ENCODE measurements at regions not wholly inside any gene's neighbourhood (a gene's known extent, or its start where the extent isn't known, plus 50 kb on each side); places are given as distances from the start of the nearest gene placed in this dataset.

DNA sequence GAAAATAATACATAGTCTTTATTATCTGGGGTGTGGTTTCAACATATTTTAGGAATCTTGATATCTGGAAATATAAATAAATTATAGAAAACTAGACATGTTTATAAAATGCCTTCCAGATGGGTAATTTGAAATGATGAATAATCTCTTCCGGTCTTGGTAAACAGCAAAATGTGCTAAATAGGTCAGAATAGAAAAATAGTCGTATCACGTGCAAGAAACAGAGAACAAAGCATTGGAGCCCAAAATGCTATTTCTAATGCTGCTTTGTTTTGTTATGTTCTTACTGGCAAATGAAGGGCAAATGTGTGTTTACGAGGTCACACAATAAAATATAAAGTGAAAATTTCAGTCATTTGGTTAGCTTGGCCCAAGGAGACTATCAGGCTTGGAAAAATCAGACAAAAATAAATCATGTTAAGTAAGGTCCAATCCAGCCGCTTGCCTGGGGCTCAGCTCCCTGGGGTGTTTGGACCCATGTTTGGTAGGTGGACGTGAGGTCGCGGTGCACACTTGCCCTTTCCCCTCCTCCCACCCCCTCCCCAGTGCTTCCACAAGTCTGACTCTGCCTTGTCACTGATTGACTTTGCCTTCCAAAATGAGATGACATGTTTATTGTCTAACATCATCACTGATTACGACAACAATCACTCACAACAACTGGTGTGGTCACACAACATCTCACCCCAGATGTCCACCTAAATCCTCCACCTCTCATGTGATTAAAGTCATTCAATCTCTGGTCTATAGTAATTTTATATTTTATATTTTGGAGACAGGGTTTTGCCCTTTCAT lies 56.0 kb downstream of the RIN2 start:
- TF ChIP-seq, protein P1, sequence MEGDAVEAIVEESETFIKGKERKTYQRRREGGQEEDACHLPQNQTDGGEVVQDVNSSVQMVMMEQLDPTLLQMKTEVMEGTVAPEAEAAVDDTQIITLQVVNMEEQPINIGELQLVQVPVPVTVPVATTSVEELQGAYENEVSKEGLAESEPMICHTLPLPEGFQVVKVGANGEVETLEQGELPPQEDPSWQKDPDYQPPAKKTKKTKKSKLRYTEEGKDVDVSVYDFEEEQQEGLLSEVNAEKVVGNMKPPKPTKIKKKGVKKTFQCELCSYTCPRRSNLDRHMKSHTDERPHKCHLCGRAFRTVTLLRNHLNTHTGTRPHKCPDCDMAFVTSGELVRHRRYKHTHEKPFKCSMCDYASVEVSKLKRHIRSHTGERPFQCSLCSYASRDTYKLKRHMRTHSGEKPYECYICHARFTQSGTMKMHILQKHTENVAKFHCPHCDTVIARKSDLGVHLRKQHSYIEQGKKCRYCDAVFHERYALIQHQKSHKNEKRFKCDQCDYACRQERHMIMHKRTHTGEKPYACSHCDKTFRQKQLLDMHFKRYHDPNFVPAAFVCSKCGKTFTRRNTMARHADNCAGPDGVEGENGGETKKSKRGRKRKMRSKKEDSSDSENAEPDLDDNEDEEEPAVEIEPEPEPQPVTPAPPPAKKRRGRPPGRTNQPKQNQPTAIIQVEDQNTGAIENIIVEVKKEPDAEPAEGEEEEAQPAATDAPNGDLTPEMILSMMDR (IDR thresholded peaks at IDR 0.05; ENCODE audit: low read depth, low read length) = no peak
- no peak overlapping the region for H3K4me3 ChIP-seq (ENCODE audit: low read depth, low read length)
- in situ Hi-C loops (cut with HindIII; ENCODE audit: low sequenced_read_pairs) = loop anchor here (25.0 kb wide), 1 partner anchor 173 kb away; no protein-coding TSS in a partner anchor
- DNase-seq (ENCODE audit: low read depth, low spot score) = no peak

DNA sequence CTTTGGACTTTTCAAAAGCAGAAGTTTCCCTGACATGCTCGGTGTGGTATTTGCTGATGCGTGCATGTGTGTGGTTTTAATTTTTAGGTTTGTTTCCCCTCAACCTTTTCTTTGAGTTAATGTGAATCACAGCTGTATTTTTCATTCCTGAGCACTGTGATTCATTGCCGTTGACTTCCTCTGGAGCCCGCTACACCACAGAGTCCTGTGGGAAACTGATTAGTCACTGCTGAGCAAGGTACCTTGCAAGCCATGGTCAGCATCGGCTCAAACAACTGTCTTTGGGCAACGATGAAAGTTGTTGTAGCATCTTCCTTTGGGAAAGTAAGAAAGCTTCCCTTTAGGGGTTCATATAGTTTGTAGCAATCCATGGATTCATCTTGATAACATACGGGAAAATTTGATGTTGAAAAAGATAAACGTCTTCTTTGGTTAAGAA lies 57.5 kb downstream of the RIN2 start:
- H3K4me3 ChIP-seq (ENCODE audit: low read depth, low read length) = no peak overlapping the region
- TF ChIP-seq, protein P1 (IDR thresholded peaks at IDR 0.05; ENCODE audit: low read depth, low read length) = no peak
- peak; percentile 99 for DNase-seq (ENCODE audit: low read depth, low spot score)
- in situ Hi-C loops (cut with HindIII; ENCODE audit: low sequenced_read_pairs) = loop anchor here (25.0 kb wide), 1 partner anchor 172 kb away; no protein-coding TSS in a partner anchor

DNA sequence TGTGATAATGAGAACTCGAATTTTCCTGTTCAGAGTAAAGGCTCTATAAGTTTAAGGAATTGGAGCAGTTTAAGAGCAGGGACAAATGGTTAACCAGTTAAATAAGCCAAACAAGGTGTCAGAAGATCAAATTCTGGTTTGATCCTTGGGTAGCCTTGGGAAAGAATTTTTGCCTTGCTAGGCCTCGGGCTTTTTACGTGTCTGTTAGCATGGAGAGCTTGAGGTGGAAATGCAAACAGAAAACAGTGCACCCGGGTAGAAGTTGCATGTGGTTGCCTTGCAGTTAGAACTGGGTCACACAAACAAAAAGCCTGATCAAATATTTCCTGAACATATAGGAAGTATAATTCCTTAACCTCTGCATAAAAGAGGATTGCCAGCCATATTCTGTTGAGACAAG lies 58.3 kb downstream of the RIN2 start:
- DNase-seq (ENCODE audit: low read depth, low spot score) = peak; percentile 59
- H3K4me3 ChIP-seq (ENCODE audit: low read depth, low read length) = no peak overlapping the region
- TF ChIP-seq, protein P1 (IDR thresholded peaks at IDR 0.05; ENCODE audit: low read depth, low read length) = no peak
- in situ Hi-C loops (cut with HindIII; ENCODE audit: low sequenced_read_pairs) = loop anchor here (25.0 kb wide), 1 partner anchor 171 kb away; no protein-coding TSS in a partner anchor

DNA sequence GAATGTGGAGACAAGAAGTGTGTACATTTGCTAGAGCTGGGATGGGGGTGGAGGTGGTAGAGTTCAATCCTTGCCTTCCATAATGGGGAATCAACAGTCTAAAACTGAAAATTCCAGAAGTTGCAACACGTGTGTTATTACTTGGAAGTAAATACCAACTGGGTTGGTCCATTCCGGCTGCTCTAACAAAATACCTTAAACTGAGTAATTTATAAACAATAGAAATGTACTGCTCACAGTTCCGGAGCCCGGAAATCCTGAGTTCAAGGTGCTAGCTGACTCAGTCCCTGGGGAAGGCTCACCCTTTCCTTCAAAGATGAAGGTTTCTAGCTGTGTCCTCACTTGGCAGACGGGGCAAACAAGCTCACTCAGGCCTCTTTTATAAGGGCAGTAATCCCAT lies 59.0 kb downstream of the RIN2 start:
- H3K4me3 ChIP-seq (ENCODE audit: low read depth, low read length) = no peak overlapping the region
- DNase-seq (ENCODE audit: low read depth, low spot score) = peak; percentile 94
- in situ Hi-C loops (cut with HindIII; ENCODE audit: low sequenced_read_pairs) = loop anchor here (25.0 kb wide), 1 partner anchor 170 kb away; no protein-coding TSS in a partner anchor
- TF ChIP-seq, protein P1 (IDR thresholded peaks at IDR 0.05; ENCODE audit: low read depth, low read length) = no peak

DNA sequence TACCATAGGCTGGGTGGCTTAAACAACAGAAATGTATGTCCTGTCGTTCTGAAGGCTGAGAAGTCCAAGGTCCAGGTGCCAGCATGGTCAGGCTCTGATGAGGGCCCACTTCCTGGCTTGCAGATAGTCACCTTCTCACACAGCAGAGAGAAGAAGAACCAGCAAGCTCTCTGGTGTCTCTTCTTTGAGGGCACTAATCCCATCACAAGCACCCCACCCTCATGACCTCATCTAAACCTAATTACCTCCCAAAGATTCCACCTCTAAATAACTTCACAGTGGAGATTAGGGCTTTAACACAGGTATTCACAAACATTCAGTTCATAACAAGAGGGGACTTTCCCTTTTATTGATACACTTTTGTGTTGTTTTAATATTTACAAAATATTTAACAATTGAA lies 61.1 kb downstream of the RIN2 start:
- in situ Hi-C loops (cut with HindIII; ENCODE audit: low sequenced_read_pairs) = loop anchor here (25.0 kb wide), 1 partner anchor 168 kb away; no protein-coding TSS in a partner anchor
- H3K4me3 ChIP-seq (ENCODE audit: low read depth, low read length) = no peak overlapping the region
- no peak for DNase-seq (ENCODE audit: low read depth, low spot score)
- TF ChIP-seq, protein P1 (IDR thresholded peaks at IDR 0.05; ENCODE audit: low read depth, low read length) = no peak

DNA sequence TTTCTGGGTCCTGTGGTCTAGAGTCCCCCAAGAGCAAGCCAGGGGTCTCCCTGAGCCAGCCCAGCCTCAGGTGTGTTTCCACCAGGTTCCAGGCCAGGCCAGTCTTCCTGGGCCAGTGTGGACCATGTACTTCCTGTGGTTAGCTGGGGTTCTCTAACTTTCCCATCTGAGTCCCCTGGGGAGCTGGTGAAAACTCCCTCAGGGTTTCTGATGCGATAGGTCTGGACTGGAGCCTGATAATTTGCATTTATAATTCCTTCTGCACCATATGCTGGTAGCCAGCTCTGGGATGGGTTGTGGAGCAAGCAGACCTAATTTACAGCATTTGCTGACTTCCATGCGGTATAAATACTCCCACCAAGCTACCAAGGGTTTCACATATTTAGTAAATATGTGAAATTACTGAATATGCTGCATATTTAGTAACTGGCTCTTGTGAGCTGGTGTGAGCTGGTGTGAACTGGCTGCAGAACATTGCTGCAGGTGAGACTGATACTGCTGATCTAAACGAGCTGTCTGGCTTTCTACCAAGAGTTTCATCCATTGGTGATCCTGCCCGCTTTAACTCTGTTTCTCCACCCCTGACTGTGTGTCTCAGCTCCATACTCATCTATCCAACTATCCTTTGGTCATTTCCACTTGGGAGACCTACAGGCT lies 62.6 kb downstream of the RIN2 start:
- TF ChIP-seq, protein P1 (IDR thresholded peaks at IDR 0.05; ENCODE audit: low read depth, low read length) = no peak
- in situ Hi-C loops (cut with HindIII; ENCODE audit: low sequenced_read_pairs) = loop anchor here (25.0 kb wide), 1 partner anchor 167 kb away; no protein-coding TSS in a partner anchor
- DNase-seq (ENCODE audit: low read depth, low spot score) = no peak
- H3K4me3 ChIP-seq (ENCODE audit: low read depth, low read length) = no peak overlapping the region
